Bronchial epithelial cell (primary cell): ENCODE measurements at regions not wholly inside any gene's neighbourhood (a gene's known extent, or its start where the extent isn't known, plus 50 kb on each side); places are given as distances from the start of the nearest gene placed in this dataset.
"Not testable (repeated sequence)": the region's sequence is repeated elsewhere in the genome, so short reads cannot be mapped to it uniquely, and the experiment has no call there.

Experiments
- DNase-seq: peaks from one replicate; pipeline ENCODE4 v3.0.0-alpha.2; 2010; ENCODE audit warnings: low read depth
- FAIRE-seq: peaks from 2 replicates; lab custom pipeline; 2011; peaks lifted over from hg19 to GRCh38; lab: Jason Lieb, UNC
- H3K27me3 ChIP-seq: 2 replicates; pipeline ENCODE4 v1.5.1; 2011; ENCODE audit warnings: low read length; ENCODE audit not compliant: control insufficient read depth, insufficient read depth
- H3K36me3 ChIP-seq: 2 replicates; pipeline ENCODE4 v1.5.1; 2011; ENCODE audit warnings: low read length; ENCODE audit not compliant: control insufficient read depth, insufficient read depth
- H3K4me3 ChIP-seq: 2 replicates; pipeline ENCODE4 v1.5.1; 2011; ENCODE audit warnings: mild to moderate bottlenecking, low read depth, low read length, control low read depth
- TF ChIP-seq, protein P1 (sequence below): IDR thresholded peaks from 2 replicates; pipeline ENCODE4 v1.5.1; 2011; ENCODE audit warnings: mild to moderate bottlenecking, moderate library complexity, low read length, control low read depth, inconsistent platforms; ENCODE audit not compliant: insufficient read depth, severe bottlenecking

DNA sequence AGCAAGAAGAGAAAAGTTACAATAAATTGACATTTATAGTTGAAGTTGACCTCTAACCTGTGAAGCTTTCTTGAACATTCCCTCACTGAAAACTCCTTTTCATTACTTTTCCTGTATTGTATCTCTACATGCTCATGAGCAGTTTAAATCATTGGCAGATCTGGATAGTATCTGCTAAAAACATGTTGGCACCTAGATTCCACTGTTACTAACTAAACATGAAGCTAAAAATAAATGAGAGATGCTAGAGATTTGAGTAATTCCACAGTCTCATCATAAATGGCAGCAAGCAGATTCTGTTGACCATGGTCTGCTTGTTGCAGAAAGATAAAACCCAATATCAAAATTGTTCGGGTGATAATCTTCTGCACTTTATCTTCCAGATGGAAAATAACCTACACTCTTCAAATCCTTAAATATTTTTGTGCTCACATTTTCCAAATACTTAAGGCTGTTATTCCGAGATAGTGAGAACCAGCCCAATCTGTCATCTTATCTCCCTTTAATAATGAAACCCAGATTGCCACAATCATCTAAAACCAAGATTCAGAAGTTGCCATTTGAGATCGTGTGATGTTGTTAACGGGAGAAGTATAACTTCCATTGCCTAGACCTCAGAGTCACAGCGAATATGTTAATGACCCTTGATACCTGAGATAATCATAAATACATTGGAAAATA is 171.0 kb upstream of the DAAM1 start:
- no peak overlapping the region for H3K4me3 ChIP-seq
- TF ChIP-seq, protein P1, sequence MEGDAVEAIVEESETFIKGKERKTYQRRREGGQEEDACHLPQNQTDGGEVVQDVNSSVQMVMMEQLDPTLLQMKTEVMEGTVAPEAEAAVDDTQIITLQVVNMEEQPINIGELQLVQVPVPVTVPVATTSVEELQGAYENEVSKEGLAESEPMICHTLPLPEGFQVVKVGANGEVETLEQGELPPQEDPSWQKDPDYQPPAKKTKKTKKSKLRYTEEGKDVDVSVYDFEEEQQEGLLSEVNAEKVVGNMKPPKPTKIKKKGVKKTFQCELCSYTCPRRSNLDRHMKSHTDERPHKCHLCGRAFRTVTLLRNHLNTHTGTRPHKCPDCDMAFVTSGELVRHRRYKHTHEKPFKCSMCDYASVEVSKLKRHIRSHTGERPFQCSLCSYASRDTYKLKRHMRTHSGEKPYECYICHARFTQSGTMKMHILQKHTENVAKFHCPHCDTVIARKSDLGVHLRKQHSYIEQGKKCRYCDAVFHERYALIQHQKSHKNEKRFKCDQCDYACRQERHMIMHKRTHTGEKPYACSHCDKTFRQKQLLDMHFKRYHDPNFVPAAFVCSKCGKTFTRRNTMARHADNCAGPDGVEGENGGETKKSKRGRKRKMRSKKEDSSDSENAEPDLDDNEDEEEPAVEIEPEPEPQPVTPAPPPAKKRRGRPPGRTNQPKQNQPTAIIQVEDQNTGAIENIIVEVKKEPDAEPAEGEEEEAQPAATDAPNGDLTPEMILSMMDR = no peak
- no peak for DNase-seq
- H3K27me3 ChIP-seq = no peaks in the 10 kb centered on the region
- no peaks in the 10 kb centered on the region for H3K36me3 ChIP-seq
- no peak for FAIRE-seq

DNA sequence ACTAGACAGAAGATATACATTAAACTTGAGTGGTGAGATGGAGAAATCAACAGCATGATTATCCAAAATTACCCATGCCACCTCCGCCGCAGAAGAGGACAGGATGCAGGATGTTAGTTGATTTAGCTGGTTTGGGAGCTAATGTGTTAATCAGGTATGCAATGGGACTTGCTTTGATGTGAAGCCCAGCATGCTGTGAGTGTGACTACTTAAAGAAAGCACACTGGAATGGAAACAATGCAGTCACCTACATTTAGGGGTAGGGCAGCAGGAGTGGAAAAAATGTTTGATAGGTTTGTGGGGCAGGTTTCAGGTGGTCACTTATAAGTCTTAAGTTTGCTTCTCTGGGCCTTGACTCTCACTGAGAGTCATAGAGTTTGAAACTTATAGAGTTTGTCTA is 170.0 kb upstream of the DAAM1 start:
- no peak for FAIRE-seq
- Histone ChIP-seq H3K27me3 (no peaks in the 10 kb centered on the region), H3K36me3 (no peaks in the 10 kb centered on the region), H3K4me3 (no peak overlapping the region)
- no peak for DNase-seq
- TF ChIP-seq, protein P1 = no peak

DNA sequence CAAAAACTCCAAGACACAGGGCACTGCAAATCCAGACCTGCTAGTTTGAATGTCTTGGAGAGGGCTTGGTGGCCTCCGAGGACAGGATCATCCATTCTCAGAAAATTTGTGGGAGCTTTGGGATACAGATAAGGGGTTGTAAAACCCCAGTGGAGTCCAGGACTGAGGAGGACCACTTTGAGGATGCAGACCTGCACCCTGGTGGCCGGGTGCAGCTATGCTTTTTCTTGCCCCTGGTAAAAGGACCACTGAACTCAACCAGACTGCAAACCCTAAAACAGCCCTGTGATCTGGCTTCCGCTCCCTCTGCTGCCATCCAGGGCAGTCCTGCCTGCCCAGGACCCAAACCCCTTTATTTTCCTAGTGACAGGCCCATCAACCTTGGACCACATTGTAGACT is 169.5 kb upstream of the DAAM1 start:
- Histone ChIP-seq H3K4me3 (no peak overlapping the region), H3K36me3 (no peaks in the 10 kb centered on the region), H3K27me3 (no peaks in the 10 kb centered on the region)
- TF ChIP-seq, protein P1 = peak; percentile 41
- no peak for FAIRE-seq
- no peak for DNase-seq

DNA sequence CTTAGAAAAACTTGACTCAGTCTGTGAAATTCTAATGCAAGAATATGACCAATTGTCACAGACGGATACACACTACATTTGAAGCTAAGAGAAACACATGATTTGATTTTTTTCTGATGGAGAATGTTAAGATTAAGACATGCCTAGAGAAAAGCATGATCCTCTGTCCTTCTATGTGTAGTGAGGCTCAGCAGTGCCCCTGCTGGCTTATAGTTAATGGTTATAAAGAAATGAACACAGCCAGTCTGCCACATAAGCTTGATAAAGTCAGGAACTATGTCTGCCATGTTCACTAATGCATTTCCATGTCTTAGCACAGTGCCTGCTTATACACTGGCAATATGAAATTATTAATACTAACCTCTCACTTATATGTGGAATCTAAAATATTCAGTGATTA is 168.1 kb upstream of the DAAM1 start:
- Histone ChIP-seq H3K4me3 (no peak overlapping the region), H3K27me3 (no peaks in the 10 kb centered on the region), H3K36me3 (no peaks in the 10 kb centered on the region)
- peak; percentile 38 for DNase-seq
- no peak for FAIRE-seq
- TF ChIP-seq, protein P1 = peak; percentile 56

DNA sequence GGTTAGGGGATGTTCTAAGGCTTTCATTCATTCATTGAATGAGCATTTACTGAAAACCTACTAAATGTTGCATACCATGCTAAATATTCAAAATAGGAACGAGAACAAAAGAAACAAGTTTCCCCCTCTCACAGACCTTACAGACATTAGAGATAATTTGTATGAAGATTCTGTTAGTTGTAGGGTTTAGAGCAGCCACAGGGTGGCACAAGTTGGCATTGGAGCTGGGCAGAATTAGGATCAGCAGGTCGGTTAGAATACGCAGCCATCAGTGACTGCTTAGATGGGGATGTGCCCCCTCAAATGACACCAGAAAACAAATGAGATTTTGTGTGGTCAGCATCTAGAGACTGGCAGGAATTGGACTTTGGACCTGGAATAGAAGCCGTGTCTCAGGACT is 166.3 kb upstream of the DAAM1 start:
- peak; percentile 64 for FAIRE-seq
- Histone ChIP-seq H3K36me3 (no peaks in the 10 kb centered on the region), H3K27me3 (no peaks in the 10 kb centered on the region), H3K4me3 (no peak overlapping the region)
- peak; percentile 29 for DNase-seq
- TF ChIP-seq, protein P1 = peak; percentile 41

DNA sequence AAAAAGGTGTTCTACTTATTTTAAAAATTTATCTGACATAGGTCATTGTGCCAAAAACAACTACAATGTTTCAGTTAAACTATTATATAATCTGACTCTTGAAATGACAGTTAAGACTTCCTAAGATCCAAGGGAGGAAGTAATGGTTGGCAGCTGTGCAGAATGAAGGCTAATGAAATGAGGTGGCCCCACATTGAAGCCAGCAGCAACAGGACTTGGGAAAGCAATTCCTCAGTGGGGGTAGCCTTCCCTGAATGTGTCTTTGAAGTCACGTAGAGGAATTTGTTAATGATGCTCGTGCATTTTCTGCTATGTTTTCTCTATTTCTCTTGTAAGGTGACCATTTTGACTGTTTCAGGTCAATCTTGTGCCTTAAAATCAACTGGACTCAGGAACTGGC is 162.4 kb upstream of the DAAM1 start:
- DNase-seq (no peak), FAIRE-seq (no peak)
- TF ChIP-seq, protein P1 = no peak
- H3K36me3 ChIP-seq = no peaks in the 10 kb centered on the region
- no peaks in the 10 kb centered on the region for H3K27me3 ChIP-seq
- no peak overlapping the region for H3K4me3 ChIP-seq

DNA sequence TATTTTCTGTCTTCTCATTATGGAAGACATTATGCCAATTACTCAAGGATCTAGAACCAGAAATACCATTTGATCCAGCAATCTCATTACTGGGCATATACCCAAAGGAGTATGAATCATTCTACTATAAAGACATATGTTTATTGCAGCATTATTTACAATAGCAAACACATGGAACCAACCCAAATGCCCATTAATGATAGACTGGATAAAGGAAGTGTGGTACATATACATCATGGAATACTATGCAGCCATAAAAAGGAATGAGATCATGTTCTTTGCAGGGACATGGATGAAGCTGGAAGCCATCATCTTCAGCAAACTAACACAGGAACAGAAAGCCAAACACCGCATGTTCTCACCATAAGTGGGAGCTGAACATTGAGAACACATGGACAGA is 161.8 kb upstream of the DAAM1 start:
- FAIRE-seq, H3K4me3 ChIP-seq, H3K27me3 ChIP-seq, H3K36me3 ChIP-seq: not testable (repeated sequence)
- peak; percentile 51 for DNase-seq
